ENCODE measurements at regions not wholly inside any gene's neighbourhood (a gene's known extent, or its start where the extent isn't known, plus 50 kb on each side); places are given as distances from the start of the nearest gene placed in this dataset.
A peak's percentile ranks its signal among the peaks of the same experiment; 100 is the strongest.
"Not testable (repeated sequence)": the region's sequence is repeated elsewhere in the genome, so short reads cannot be mapped to it uniquely, and the experiment has no call there.

- not testable (repeated sequence) for DNase-seq
These were observed 82.2 kb upstream of the ANTXRL start for GRCh38 chr10:46204482-46205102.

- DNase-seq: not testable (repeated sequence)
These were observed 76.4 kb upstream of the ANTXRL start for GRCh38 chr10:46210427-46210826.

GRCh38 chr10:46215426-46215825 is 71.4 kb upstream of the ANTXRL start:
- no peak for DNase-seq

GRCh38 chr10:46216003-46216634 is 70.7 kb upstream of the ANTXRL start:
- DNase-seq: no peak

GRCh38 chr10:46216836-46217751 is 69.7 kb upstream of the ANTXRL start:
- no peak for DNase-seq

GRCh38 chr10:46217752-46218453 is 68.9 kb upstream of the ANTXRL start:
- DNase-seq: peak; percentile 13

GRCh38 chr10:46218921-46219320 is 67.9 kb upstream of the ANTXRL start:
- no peak for DNase-seq

GRCh38 chr10:46219431-46219990 is 67.3 kb upstream of the ANTXRL start:
- not testable (repeated sequence) for DNase-seq

- no peak for DNase-seq
These were observed 66.6 kb upstream of the ANTXRL start for GRCh38 chr10:46220187-46220586.

- DNase-seq: no peak
These were observed 65.8 kb upstream of the ANTXRL start for GRCh38 chr10:46220872-46221538.

- DNase-seq: no peak
These were observed 64.3 kb upstream of the ANTXRL start for GRCh38 chr10:46222364-46222935.

- no peak for DNase-seq
These were observed 63.7 kb upstream of the ANTXRL start for GRCh38 chr10:46223064-46223480.

- DNase-seq: no peak
These were observed 63.0 kb upstream of the ANTXRL start for GRCh38 chr10:46223626-46224413.

GRCh38 chr10:46224414-46224682 is 62.4 kb upstream of the ANTXRL start:
- no peak for DNase-seq

- no peak for DNase-seq
These were observed 61.2 kb upstream of the ANTXRL start for GRCh38 chr10:46225597-46225996.

- DNase-seq: no peak
These were observed 60.6 kb upstream of the ANTXRL start for GRCh38 chr10:46226232-46226631.

- peak; percentile 57 for DNase-seq
These were observed 59.8 kb upstream of the ANTXRL start for GRCh38 chr10:46226900-46227558.

GRCh38 chr10:46227571-46227935 is 59.2 kb upstream of the ANTXRL start:
- no peak for DNase-seq

GRCh38 chr10:46227936-46228562 is 58.7 kb upstream of the ANTXRL start:
- DNase-seq: peak; percentile 53

Data from tongue (tissue), 1 donor.